Left forelimb (tissue), 1 donor: ENCODE measurements at regions not wholly inside any gene's neighbourhood (a gene's known extent, or its start where the extent isn't known, plus 50 kb on each side); places are given as distances from the start of the nearest gene placed in this dataset.

Experiments used
- DNase-seq: peaks from one replicate; pipeline ENCODE4 v3.0.0-alpha.2; 2018; ENCODE audit warnings: low spot score

DNA sequence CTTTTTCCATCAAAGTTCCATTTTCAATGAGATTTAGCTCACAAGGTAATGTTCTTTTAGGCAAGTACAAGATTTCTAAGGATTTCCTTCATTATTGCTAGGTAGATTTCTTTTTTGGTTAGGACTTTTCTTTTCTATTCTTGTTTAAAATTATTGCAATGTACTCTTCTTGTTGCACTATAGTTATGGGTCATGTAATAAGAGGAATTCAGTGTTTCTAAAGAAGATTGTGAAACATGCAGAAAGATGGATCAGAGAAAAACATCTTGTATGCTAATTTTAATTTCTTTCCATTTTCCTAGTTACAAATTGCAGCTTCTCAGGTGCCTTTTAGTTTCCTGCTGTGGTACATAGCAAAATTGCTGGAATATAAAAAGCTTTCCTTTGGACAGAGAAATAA lies 56.1 kb downstream of the BTG1 start:
- DNase-seq = no peak

DNA sequence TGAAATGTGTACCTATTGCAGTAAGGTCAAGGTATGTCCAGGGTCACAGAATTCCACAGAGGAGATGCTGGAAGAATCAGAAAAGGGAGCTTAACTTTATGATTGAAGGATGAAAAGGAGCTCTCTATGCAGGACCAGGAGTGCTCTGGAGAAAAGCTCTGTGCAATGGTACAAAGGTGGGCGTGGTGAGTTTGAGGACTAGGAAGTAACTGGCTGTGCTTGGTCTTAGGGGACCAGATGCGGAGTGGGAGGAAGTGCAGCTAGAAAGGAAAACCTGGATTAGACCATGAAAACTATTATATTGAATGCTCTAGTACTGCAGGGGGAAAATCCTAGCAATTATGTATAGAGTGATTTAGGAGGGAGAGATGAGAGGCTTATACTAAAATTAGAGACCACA lies 56.8 kb downstream of the BTG1 start:
- DNase-seq = no peak

- no peak for DNase-seq
These were observed 60.0 kb downstream of the BTG1 start for GRCh38 chr12:92085736-92086040.

DNA sequence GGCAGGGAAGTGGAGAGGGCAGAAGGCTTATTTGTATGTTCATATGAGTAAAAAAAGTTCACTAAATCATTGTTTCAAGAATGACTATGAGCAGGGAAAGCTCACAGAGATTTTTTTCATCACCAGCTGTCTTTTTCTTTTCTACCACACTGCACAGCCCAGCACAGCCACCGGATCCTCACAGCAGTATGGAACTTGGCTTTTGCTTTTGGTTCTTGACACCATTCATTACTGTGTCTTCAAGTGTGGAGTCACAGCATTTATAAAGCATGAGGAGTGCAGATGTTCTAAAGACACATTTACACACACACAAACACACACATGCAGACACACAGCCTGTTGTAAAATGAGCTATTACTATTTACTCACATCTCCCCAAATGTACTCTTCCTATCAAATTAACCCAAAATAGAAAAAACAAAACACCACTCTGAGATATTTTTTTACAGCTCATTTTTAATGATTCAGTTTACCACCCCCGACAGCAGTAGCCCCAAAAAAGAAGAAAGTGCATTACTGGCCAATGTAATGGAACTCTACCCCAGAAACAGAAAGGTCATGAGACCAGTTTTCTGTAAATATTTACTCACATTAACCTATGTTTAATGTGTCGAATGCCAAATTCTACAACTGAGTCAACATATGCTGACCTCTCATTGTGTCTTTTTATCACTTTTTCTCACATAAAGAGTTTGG lies 60.5 kb downstream of the BTG1 start:
- DNase-seq = no peak

DNA sequence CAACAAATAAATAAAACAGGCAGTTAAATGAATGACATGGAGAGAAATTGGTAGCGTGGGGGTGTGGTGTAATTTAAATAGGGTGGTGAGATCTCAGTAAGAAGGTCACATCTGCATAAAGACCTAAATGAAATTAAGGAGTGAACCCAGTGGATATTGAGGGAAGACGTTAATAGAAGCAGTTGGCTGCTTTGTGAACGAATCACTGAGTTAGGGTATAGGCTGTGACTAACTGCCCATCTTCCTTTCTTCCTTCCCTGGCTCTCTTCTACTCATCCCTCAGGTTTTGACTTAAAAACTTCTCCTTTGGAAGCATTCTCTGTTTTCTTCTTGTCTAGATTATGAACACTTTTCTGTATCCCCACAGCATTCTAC lies 64.7 kb downstream of the BTG1 start:
- DNase-seq = no peak

DNA sequence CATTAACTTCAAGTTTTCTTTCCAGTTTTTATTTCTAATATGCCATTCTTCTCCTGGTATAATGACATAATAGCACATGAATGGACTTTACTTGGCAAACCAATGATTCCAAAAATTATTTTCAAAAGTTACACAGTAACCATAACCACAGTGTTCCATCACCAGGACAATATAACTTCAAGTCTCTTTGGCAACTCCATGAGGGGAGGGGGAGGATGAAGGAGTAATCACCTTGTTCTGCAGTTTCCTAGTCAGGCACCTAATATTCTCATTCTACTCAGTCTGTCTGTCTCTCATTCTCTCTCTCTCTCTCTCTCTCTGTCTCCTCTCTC lies 66.6 kb downstream of the BTG1 start:
- no peak for DNase-seq

DNA sequence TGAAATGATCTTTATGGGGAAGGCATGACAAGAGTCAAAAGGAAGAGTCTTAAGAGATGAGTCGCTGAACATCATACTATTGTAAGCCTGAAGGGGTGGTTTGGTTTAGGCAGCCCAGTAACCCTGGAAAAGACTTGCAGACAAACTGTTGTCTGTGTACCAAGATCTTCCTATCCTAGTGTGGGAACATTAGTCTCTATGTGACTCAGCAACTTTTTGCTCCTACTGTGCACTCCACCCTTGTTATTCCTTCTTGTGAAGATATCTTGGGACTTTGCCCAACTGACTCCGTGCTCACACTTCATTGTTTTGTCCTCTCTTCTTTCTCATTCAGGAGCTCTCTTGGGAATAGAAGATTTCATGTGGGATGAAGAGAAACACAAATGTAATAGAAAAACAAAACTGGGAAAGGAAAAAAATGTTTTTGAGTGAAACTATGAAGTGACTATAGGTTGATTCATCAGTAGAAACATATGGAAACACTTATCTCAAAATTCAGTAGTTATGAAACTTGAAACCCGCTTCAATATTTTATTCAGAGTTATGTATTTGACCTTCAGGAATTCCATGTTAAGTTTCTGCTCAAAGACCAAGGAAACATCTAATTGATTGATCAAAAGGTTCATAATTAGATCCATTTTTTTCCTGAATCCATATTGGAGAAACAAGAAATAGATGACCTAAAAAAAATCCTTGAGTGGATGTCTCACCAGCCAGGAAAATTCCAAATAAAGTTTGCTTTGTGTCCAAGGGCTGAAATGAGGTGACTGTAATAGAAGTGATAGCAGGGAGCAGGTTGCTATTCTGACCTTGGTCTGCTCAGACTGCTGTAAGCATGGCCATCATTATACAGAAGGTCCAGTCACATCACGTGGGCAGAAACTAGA lies 67.2 kb downstream of the BTG1 start:
- no peak for DNase-seq

DNA sequence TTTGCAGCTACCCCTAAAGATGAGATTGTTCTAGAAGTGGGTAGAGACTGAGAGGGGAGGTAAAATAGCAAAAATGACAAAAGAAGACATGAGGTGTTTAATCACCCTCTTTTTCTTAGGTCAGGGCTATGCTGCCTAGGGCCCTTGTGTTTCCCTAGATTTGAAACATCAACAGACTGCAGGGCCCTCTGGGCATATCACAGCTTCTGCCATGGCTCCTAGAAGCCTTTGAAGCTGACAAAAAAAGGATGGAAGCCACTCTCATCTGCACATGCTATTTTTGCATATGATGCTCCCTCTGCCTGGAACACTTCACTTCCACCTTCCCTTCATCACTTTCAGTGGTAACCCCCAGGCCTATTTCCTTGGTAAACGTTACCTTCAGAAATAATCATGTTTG lies 68.1 kb downstream of the BTG1 start:
- DNase-seq = no peak

- no peak for DNase-seq
These were observed 69.5 kb downstream of the BTG1 start for GRCh38 chr12:92076101-92076500.

GRCh38 chr12:92075425-92075914 lies 70.2 kb downstream of the BTG1 start:
- DNase-seq = no peak

- DNase-seq = no peak
These were observed 70.8 kb downstream of the BTG1 start for GRCh38 chr12:92074889-92075288.

DNA sequence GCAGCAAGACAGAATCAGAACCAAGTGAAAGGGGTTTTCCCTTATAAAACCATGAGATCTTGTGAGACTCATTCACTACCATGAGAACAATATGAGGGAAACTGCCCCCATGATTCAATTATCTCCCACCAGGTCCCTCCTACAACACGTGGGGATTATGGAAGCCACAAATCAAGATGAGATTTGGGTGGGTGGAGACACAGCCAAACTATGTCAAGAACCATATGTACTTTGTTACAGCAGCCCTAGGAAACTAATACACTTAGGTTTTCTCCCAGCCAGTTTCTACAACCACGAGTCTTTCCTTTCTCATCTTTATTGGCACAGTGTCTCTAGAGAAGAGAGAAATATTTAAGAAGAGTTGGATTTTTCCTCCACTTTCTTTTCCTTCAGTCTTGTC lies 72.6 kb downstream of the BTG1 start:
- DNase-seq = no peak

DNA sequence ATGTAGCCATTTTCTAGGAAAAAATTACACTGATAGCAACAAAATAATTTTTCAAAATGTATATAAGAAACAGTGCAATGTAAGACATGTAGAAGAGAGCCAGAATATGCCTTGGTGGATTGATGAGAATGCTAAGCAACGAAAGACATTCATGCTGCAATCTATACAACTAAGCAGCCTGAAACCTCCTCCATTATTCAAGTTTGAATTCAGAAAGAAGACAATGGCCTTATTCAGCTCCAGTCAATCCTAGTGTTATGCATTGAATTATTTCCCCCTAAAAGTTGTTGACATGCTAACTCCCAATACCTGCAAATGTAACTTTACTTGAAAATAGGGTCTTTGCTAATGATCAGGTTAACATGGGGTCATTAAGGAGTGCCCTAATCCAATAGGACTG lies 73.5 kb downstream of the BTG1 start:
- DNase-seq = no peak

- no peak for DNase-seq
These were observed 74.7 kb downstream of the BTG1 start for GRCh38 chr12:92070864-92071445.

DNA sequence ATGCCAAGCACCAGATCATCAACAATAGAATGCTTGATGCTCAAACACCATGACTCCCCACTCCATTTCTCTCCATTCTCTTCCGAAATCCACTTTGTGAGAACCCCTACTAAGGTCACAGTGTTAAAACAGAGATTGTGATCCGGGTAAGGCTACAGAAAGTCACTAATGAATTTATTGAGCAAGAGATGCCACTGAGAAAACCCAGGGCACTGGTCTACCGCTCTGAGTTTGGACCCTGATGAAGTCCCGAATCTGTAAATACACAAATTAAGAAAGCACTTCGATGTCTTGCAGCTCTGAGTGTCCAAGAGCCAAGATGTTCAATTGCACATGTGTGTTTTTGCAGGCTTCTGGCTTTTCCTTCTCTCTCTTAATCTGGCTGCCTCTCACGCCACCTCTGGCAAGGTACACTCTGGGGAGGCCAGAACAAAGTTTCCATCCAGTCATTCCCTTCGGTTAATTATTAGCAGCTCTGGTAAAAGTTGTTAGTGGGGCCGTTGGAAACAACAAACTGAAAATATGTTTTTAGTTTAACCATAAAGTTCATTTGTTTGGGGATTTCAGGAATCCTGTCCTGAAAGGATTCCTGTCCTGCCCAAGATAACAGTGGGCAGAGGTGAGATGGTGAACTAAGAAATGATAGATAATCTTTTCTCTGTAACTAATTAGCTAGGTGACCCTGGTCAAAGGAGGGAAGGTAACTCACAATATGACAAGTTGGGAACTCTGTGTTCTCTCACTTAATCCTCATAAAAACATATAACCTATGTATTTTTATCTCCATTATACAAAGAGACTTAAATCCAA lies 75.4 kb downstream of the BTG1 start:
- DNase-seq = no peak

GRCh38 chr12:92068459-92068858 lies 77.2 kb downstream of the BTG1 start:
- DNase-seq = no peak

DNA sequence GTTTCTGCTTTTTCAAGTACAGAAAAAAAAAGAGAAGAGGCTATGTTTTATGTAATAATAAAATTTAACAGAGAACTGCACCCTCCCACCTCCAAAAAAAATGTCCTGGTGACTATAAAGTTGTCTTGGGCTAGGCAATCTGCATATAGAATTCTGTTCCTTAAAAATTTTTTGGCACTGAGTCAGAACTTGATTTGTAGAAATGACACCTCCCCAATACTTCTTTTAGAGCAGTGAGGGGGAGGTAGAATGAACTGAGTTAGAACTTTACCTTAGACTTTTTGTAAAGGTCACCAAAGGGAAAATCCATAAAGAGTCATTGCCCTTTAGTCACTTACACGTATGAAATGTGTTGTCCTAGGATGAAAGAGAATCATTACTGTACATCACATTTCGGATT lies 80.0 kb downstream of the BTG1 start:
- no peak for DNase-seq

- no peak for DNase-seq
These were observed 80.6 kb downstream of the BTG1 start for GRCh38 chr12:92065018-92065499.

- DNase-seq = no peak
These were observed 81.2 kb downstream of the BTG1 start for GRCh38 chr12:92064422-92064821.

DNA sequence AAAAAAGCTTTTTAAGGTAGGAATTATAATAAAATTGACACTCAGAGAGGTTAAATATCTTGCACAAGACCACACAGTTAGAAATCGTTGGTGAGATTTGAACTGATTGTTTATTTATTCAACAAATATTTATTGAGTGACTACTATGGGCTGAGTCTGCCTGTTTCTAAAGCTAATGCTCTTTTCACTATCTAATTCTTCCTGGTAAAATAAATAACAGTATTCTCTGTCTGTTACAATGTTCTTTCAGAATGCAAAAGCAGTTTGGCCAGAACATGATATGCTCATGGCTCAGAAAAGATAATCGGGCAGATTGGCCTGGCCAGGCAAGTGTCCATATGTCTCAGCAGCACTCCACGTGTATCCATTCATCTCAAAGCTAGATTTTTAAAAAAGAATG lies 82.0 kb downstream of the BTG1 start:
- no peak for DNase-seq

GRCh38 chr12:92062539-92063493 lies 82.8 kb downstream of the BTG1 start:
- no peak for DNase-seq
